Mucosa of gallbladder (tissue), 1 donor: ENCODE measurements at regions not wholly inside any gene's neighbourhood (a gene's known extent, or its start where the extent isn't known, plus 50 kb on each side); places are given as distances from the start of the nearest gene placed in this dataset.
A peak's percentile ranks its signal among the peaks of the same experiment; 100 is the strongest.

Experiments used
- DNase-seq: peaks from one replicate; pipeline ENCODE4 v3.0.0-alpha.2; 2020; ENCODE audit warnings: low spot score
- donor health status: DM: no; HTN: no; CAD: no.

GRCh38 chr9:86893811-86894490 is 53.4 kb downstream of the GAS1 start:
- DNase-seq: no peak

- DNase-seq: no peak
These were observed 54.7 kb downstream of the GAS1 start for GRCh38 chr9:86892576-86892975.

- no peak for DNase-seq
These were observed 55.3 kb downstream of the GAS1 start for GRCh38 chr9:86891886-86892437.

- no peak for DNase-seq
These were observed 56.2 kb downstream of the GAS1 start for GRCh38 chr9:86891091-86891490.

- no peak for DNase-seq
These were observed 62.1 kb downstream of the GAS1 start for GRCh38 chr9:86885232-86885631.

GRCh38 chr9:86876621-86877196 is 70.6 kb downstream of the GAS1 start:
- no peak for DNase-seq

- no peak for DNase-seq
These were observed 78.7 kb downstream of the GAS1 start for GRCh38 chr9:86868616-86869015.

- DNase-seq: no peak
These were observed 79.4 kb downstream of the GAS1 start for GRCh38 chr9:86867804-86868313.

GRCh38 chr9:86865952-86866351 is 81.4 kb downstream of the GAS1 start:
- DNase-seq: no peak

GRCh38 chr9:86860006-86860405 is 87.3 kb downstream of the GAS1 start:
- DNase-seq: no peak

- no peak for DNase-seq
These were observed 88.2 kb downstream of the GAS1 start for GRCh38 chr9:86859056-86859455.

- no peak for DNase-seq
These were observed 89.3 kb downstream of the GAS1 start for GRCh38 chr9:86858009-86858408.

- no peak for DNase-seq
These were observed 91.0 kb downstream of the GAS1 start for GRCh38 chr9:86856259-86856658.

- DNase-seq: peak; percentile 28
These were observed 92.3 kb downstream of the GAS1 start for GRCh38 chr9:86854898-86855523.

GRCh38 chr9:86846656-86847055 is 100.7 kb downstream of the GAS1 start:
- no peak for DNase-seq

GRCh38 chr9:86843206-86843605 is 104.1 kb downstream of the GAS1 start:
- peak; percentile 19 for DNase-seq

- DNase-seq: no peak
These were observed 104.7 kb downstream of the GAS1 start for GRCh38 chr9:86842573-86842972.

- DNase-seq: no peak
These were observed 107.8 kb downstream of the GAS1 start for GRCh38 chr9:86839522-86839921.

- no peak for DNase-seq
These were observed 108.5 kb downstream of the GAS1 start for GRCh38 chr9:86838519-86839497.

- no peak for DNase-seq
These were observed 110.0 kb downstream of the GAS1 start for GRCh38 chr9:86837345-86837744.

GRCh38 chr9:86836797-86837196 is 110.5 kb downstream of the GAS1 start:
- DNase-seq: no peak

- DNase-seq: no peak
These were observed 111.0 kb downstream of the GAS1 start for GRCh38 chr9:86836266-86836665.
